HTR-8/SVneo (cell line): ENCODE measurements at regions not wholly inside any gene's neighbourhood (a gene's known extent, or its start where the extent isn't known, plus 50 kb on each side); places are given as distances from the start of the nearest gene placed in this dataset.

Experiments
- DNase-seq: peaks from one replicate; pipeline ENCODE4 v3.0.0; 2011; ENCODE audit warnings: low spot score, mixed read lengths; ENCODE audit not compliant: insufficient read length
- FAIRE-seq: peaks from 2 replicates; lab custom pipeline; 2011; peaks lifted over from hg19 to GRCh38; lab: Jason Lieb, UNC

- FAIRE-seq (no peak), DNase-seq (no peak)
Measured at GRCh38 chr4:160235771-160236170, 1132.9 kb downstream of the RAPGEF2 start.

- FAIRE-seq = no peak
Measured at GRCh38 chr4:160238790-160239189, 1135.9 kb downstream of the RAPGEF2 start.

GRCh38 chr4:160247091-160247656 is 1144.3 kb downstream of the RAPGEF2 start:
- no peak for FAIRE-seq

More at GRCh38 chr4:160238790-160239189, 1135.9 kb downstream of the RAPGEF2 start:
- no peak for DNase-seq

DNA sequence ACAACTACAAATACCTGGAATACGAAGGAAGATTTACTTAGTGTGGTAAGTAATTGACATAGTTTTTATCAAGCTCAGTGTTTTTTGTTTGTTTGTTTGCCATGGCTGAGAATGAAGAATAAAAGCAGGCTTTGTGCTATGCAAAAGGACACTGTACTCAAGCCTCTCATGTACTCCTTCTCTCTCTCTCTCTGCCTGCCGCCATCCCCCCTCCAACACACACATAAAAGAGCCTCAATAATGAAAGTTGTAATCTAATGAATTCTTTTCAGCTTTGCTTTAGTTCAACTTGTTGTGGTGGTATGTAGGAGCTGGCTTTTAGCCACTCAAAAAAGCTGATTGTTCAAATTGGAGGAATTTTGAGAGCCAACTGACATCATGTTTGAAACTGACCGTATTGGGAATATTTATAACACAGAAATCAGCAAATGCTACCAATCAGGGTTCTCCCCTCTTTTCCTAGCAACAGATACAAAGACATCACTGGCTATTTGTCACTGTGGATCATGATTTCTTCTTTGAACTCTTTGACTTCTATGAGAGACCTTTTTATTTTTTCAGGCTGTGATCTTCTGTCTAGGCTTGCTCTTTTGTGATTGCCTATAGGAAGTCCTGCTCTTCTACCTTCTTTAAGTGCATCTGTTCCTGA is 1148.8 kb downstream of the RAPGEF2 start:
- DNase-seq (no peak), FAIRE-seq (no peak)

More at GRCh38 chr4:160247091-160247656, 1144.3 kb downstream of the RAPGEF2 start:
- no peak for DNase-seq

- FAIRE-seq (no peak), DNase-seq (no peak)
Measured at GRCh38 chr4:160257318-160257717, 1154.4 kb downstream of the RAPGEF2 start.

DNA sequence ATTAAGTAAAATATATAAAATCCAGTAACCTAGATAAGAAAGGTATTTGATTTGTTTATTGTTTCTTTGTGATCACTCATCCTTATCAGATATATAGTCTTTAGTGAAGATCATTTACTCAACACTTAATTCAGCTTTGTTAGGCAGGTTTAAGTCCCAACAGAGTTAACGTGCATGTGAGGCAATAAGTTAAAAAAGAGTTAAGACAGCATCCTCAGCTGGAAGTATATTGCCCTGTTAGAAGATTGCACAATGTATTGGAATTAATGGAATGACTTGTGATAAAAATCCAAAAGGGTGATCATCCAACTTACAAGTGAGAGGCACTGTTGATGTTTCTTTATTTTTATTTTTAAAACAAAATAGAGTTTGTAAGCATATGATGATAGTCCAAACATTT is 1162.1 kb downstream of the RAPGEF2 start:
- DNase-seq = no peak
- FAIRE-seq = no peak

DNA sequence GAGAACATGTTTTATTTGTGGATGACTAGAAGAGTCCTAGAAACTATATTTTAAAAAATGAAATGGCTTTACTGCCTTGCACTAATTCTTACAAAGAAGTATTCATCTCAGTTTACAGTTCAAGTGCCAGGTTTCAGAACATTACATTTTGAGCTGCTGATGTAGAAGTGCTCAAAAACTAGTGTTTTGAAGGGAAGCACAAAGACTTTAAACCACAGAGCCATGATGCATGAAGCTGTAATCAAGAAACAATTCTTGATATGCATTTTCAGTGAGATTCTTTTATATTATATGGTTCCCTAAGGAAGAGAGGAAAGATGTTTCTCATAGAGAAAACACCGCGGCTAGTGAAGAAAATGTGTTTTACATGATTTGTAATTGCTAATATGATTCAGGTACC is 1163.0 kb downstream of the RAPGEF2 start:
- DNase-seq = no peak
- no peak for FAIRE-seq

GRCh38 chr4:160276785-160277325 is 1174.0 kb downstream of the RAPGEF2 start:
- DNase-seq = no peak
- FAIRE-seq = no peak

DNA sequence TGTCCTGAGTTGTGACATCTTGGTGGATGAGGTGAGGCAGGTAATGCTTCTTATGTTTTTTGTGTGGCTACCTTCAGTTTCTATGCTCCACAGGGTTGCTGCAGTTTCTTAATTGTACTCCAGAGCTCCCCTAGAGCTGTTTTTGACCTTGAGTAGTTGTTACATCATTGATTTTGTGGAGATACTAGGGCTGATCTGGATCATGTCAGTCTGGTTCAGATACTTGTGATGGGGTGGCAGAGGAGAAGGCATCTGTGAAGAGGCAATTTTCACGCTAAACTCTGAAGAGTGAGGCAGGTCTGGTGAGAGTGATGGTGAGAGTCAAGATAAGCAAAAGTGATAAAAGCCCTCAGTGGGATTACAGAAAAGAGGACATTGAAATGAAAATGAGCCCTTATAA is 1180.2 kb downstream of the RAPGEF2 start:
- DNase-seq (no peak), FAIRE-seq (no peak)

DNA sequence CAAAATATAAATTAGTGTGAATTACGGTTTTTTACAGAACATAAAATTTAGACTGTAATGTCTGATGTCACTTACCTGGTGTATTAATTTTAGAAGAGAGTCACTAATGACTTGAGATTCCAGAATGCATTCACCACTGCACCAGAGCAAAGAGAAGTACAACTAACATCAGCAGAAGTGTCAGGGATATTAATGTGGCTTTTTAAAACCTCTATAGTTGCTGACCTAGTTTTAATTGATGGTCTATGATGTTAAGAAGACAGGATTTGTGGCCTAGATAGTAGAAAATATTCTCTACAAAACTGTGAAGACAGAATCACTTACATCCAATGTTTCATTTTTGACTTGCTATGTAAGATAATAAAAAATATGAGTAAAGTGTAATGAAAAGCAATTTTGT is 1181.6 kb downstream of the RAPGEF2 start:
- FAIRE-seq (no peak), DNase-seq (no peak)

GRCh38 chr4:160286051-160286450 is 1183.2 kb downstream of the RAPGEF2 start:
- no peak for DNase-seq
- FAIRE-seq = no peak

DNA sequence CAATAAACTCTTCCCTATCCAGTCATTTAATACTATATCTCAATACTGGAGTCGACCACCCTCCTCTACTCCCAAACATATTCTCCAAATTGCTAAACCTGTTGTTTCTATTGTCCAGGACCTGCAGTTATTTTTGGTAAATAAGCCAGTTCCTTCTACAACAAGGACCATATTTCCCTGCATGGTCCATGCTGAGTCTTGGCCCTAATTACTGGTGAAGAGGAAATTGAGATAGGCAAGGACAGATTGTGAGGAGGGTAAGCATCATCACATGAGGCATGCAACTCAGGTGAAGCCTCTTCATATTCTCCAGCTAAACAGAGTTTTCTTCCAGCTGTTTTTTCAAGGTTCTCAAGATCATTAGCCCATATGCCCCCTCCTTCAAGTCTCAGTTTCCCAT is 1193.6 kb downstream of the RAPGEF2 start:
- FAIRE-seq (no peak), DNase-seq (no peak)

- no peak for FAIRE-seq
- no peak for DNase-seq
Measured at GRCh38 chr4:160299177-160299576, 1196.3 kb downstream of the RAPGEF2 start.

GRCh38 chr4:160299608-160300007 is 1196.7 kb downstream of the RAPGEF2 start:
- DNase-seq (no peak), FAIRE-seq (no peak)

- DNase-seq = no peak
- no peak for FAIRE-seq
Measured at GRCh38 chr4:160316036-160316435, 1213.2 kb downstream of the RAPGEF2 start.

DNA sequence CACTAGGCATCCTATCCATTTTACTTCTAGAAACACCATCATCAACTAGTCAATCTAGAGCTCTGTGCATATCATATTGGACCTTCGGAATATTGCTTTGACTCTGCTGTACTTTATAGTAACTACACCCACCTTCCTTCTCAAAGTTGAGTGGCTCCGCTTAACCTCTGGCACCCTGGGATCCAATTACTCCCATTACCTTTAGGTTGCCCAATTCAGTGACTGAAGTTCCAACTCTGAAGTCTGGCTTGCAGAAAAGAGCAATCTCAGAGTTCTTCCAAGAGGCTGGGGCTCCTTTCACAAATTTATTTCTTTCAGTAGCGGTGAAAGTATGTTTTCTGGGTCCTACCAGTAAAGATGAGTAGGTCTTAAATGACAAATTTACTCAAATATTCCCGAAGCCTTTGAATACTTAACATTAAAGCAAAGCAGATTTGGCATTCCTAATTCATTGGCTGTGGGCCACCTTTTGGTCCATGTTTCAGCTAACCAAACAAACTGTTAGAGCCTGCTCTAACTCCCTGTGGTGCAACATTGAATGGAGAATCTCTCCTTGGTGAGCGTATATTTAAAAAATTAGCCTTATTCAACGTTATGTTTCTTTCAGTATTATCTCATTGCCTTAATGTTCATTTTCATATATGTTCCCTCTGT is 1215.8 kb downstream of the RAPGEF2 start:
- FAIRE-seq = no peak

GRCh38 chr4:160319221-160319867 is 1216.5 kb downstream of the RAPGEF2 start:
- DNase-seq (peak; percentile 41), FAIRE-seq (peak; percentile 38)

More for the DNA sequence above, 1215.8 kb downstream of the RAPGEF2 start:
- DNase-seq = no peak

DNA sequence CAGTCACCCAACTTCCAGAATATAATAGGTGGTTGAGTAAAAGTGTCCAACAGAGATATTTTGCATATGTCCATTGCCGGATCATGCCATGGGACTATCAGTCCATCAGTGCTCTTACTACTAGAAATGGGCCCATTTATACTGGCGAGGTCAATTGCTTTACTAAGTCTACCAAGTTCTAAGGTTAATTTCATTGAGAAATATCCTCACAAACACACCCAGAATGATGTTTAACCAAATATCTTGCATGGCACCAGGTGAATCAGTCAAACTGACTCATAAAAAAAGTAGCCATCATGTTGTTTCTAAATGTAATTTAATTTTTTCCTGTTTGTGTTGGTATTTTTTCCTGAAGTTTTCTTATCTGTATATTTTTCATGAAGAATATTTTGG is 1217.0 kb downstream of the RAPGEF2 start:
- DNase-seq (no peak), FAIRE-seq (no peak)

DNA sequence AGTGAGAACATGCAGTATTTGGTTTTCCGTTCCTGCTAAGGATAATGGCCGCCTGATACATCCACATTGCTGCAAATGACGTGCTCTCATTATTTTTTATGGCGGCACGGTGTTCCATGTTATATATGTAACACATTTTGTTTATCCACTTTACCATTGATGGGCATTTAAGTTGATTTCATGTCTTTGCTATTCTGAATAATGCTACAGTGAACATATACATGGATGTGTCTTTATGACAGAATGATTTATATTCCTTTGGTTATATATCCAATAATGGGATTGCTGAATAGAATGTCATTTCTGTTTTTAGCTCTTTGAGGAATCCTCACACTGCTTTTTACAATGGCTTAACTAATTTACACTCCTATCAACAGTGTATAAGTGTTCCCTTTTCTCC is 1223.2 kb downstream of the RAPGEF2 start:
- FAIRE-seq = no peak
- no peak for DNase-seq

- FAIRE-seq = no peak
- DNase-seq = no peak
Measured at GRCh38 chr4:160347197-160347596, 1244.3 kb downstream of the RAPGEF2 start.

GRCh38 chr4:160350944-160351343 is 1248.1 kb downstream of the RAPGEF2 start:
- no peak for DNase-seq
- no peak for FAIRE-seq
